ENCODE measurements at regions not wholly inside any gene's neighbourhood (a gene's known extent, or its start where the extent isn't known, plus 50 kb on each side); places are given as distances from the start of the nearest gene placed in this dataset.

DNA sequence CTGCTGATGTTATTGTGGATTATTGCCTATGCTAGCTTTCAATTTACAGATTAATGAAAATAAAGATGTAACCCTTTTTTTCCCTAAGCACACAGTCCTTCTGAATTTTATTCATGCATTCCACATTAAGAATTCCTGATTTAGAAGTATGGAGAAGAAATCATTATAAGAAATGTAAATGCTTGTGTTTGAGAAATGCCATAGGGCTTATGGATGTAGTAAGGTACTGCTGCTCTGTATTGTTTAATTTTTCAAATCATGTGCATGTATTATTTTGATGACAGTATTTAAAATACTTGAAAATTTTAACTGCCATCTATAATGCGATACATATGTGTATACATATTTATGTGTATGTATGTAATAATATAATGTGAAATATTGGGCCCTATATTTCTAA is 167.1 kb upstream of the SOX5 start:
- no peak for DNase-seq

DNA sequence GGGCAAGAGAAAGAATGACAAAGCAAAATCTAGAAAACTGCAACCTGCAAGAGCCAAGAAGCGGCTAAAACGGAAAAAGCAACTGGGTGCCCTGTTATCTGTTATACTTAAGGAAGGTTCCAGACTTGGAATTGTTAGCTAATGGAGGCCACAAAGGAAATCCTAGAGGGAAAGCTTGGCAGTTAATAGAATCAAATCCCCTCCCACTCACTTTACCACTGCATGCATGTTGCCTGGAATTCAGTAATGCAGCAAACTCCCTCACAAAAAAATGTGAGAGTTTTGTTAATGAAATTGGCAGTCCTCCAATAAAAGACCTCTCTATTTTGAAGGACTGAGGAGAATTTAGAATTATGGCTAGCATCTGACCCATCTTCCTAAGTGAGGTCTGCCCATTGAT is 164.2 kb upstream of the SOX5 start:
- DNase-seq: no peak

DNA sequence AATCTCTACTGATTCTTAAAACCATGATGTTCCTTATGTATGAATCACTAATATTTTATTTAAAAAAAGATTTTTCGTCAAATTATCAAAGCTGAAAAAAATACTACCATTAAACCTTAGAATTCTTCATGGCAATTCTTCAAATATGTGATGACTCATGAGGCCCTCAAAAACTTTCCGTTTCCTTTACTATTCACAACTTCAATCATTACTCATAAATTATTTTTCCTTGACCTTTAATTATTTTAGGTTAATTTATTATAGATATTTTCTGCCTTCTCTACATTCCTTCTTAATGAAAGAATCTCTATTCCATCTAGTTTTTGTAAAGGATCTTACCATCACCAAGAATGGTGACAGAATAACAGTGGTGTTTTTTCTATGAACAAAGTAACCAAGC is 162.1 kb upstream of the SOX5 start:
- DNase-seq: no peak

DNA sequence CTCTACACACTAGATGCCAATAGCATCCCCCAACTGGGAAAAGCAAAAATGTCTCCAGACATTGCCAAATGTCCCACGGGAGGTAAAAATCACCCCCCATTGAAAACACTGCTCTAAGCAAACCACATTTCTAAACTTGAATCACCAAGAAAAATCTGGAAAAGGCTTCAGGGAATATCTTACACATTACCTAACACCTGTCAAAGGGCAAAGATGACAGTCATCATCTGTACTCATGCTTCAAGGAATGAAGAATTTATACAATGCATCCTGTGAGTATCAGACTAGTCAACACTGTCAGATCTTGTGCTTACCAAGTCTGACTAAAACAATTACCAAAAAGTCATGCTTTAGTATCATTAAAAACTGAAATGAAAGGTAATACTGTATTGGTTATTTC is 161.6 kb upstream of the SOX5 start:
- DNase-seq: no peak

DNA sequence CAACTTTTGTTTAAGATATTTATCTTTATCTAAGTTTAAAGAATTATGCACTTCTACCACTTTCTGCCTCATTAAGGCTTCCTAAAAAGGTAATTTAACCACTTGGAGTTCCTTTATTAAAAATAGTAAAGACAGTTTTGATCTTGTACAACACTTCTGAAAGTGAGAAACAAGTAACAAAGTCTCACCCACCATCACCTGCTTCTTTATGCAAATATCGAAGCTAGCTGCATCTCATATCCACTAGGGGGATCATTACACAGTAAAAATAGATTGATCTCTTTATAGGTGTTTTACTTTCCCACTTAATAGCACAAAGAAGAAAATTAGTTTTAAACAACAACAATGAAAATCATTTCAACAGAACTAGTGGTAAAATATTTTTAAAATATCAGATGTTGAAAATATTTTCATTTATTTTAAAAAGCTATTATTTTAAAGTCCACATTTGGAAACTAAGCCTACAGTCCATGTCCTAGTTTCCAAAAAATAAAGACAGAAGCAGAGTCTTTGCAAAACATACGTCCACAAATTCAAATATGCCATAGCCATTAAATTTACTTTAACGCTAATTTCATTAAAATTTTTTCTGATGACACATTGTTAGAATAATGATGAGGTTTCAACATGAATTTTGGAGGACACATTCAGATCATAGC is 160.0 kb upstream of the SOX5 start:
- DNase-seq: peak; percentile 15

DNA sequence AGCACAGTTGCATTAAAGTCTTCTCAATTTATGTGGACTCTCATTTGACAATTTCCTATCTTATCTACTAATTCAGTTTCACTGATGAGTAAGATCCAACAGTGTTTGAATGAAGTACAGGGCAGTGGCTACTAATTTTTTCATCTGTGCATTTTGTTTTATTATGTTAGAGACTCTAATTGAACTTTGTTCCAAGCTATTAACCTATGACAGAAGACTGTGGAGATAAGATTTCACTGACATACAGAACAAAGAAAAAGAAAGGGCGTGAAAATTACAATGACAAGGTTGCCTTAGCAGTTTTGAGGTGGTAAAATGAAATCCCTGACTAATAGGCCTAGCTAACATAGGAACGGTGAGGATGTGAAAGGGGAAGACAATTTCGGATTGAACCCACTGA is 153.2 kb upstream of the SOX5 start:
- no peak for DNase-seq

DNA sequence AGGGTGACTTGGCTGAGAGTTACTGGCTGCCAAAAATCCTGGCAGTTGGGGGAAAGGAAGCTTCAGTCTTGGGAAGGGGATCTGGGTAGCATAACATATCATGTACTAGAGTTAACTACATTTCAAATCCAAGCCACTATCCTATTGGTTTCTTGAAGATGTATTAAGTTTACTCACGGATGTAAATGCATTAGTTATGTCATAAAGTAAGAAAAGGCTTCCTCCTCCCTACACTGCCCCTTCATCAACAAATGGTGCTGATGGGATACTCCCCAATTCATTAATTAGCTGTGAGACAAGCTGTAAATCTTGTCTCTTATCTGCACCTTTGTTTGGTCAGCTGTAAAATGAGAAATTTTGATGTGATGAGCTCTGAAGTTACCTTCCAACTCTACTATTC is 150.1 kb upstream of the SOX5 start:
- DNase-seq: no peak

DNA sequence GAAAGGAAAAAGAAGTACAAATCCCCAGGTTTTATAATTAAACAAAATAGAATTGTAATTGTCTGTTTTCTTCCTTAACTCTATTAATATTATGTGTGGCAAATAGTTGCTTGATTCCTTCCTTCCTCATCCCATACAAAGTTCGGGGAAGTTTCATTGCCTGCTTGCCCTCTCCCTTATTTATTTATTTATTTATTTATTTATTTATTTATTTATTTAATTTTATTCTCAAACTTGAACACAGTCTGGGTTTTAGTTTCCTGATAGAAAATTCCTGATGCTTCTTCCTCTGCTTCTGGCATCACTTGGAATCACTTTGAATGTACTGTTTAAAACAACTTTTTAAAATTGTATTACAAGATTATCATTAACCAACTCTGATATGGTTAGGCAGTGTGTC is 145.8 kb upstream of the SOX5 start:
- no peak for DNase-seq

DNA sequence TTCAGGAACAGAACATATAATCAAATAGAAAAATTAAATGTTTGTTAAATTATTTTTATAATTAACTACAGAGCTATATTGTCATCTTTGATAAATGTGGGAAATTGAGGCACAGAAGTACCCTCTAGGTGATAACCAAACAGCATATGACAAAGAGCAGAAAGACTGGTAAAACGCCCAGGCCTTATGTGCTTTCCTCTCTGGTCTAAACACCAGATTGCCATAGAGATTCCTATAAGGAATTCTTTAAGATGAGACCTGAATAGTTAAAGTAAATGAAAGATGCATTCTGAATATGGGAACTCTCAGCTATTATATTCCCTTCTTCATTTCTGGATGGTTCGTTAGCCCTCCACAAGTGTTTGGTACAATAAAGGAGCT is 140.0 kb upstream of the SOX5 start:
- no peak for DNase-seq

DNA sequence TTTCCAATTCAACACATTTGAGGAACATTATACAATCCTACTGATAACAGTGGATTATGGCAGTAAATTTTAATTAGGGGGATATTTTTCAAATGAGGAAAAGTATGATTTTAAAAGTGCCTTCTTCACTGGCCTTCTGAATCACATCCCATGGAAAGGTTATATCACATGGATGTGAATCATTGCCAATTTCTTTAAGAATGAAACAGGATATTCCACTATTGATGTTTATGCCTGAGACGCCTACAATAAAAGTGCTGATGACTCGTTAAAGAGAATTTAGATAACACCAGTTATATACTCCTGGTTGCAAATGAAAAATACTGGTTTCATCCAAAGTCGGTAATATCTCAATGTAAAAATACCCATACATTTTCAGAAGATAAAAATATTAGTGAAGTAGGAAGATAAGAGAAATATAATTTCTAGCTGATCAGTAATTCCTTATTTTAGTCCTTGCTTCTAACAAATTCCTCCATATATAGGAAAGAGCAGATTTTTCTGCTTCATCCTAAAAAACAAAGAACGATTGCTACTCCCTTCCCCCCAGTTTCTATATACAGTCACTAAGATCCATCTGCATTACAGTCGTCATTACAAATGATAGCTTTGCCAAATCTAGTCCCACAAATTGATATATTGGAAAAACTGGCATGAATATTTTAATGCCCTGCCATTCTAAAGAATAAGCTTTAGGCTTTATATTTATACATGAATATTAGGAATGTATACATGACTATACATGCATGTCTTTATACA is 139.5 kb upstream of the SOX5 start:
- no peak for DNase-seq

DNA sequence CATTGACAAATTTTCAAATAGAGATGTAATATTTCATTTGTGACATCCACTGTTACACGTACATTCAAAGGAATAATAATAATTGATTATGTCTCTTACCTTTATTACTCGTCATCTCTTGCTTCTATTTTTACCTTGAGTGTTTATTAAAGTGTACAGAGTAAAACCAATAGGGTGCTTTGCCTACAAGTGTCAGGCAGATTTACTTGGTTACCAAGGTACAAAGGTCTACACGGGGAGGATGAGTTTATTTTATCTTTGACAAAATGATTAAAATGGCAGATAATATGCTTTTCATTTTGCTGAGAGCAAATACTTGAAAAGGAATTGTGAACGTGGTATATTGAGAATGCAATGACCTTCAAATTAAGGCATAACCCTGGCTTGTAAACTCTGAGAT is 137.8 kb upstream of the SOX5 start:
- no peak for DNase-seq

DNA sequence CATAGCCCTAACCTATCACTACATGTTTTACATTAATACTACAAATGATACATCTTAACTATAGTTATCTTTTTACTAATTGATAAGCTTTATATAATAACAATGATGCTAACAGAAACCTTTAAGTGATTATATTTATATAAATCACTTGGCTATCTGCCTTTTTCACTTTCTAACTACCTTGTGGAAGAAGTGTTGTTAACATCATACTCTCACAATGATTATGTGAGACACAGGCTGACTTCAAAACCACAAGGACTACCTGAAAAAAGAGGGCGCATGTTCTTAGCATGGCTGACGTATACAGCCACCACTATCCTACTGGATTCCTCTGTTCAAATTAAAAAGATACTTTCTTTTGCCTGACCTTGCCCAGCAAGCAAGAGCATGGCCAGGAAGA is 135.3 kb upstream of the SOX5 start:
- no peak for DNase-seq

DNA sequence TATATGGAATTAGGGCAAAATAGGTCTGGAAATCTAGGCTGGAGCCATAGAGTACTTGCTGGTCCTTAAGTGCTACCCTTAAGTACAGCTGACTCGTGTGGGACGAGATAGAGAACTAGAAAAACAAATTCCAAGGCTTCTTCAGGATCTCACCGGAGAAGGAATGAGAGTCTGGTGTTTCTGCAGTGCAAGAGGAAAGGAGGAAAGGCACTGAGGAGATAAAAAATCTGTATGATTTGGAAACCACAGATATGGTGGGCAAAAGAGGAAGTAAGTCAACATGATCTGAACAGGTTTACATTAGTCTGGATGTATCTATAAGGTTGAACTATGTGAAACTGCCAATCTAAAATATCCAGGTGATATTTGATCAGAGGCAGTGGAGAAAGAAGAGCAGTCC is 134.4 kb upstream of the SOX5 start:
- no peak for DNase-seq

DNA sequence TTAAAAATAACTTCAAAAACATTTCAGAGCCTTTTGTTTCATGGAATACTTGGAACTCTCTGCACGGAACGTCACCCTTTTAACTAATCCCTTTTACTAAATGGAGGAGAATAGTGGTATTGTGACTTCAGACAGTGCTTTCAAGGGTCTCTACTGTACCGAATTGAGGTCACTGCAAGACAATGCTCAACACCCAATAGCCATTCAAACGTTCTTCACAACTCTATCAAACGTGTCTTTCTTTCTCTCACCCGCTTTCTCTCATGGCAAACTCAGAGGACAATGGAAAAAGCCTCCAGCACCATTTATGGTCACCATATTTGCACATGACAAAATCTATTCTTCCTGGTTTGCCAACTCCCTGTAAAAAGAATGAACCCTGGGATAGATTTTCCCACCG is 132.1 kb upstream of the SOX5 start:
- DNase-seq: peak; percentile 71

DNA sequence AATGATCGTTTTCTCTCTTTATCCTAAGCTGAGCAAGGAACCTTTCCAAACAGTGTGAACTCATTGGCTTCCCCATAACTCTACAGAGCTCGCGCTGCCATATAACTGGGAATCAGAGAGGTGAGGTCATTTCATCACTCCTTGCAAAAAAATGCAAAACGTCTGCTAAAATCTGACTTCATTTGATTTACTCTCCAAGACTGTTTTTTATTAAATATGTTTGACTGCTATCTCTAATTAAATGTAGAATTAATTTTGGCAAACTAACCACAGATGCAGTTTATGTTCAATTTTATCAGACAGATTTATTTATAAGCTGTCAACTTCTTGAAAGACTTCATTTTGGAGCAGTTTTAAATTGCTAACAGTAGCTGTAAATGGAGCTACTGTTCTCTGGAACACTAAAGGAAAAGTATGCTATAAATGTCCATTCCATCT is 131.6 kb upstream of the SOX5 start:
- DNase-seq: peak; percentile 36

DNA sequence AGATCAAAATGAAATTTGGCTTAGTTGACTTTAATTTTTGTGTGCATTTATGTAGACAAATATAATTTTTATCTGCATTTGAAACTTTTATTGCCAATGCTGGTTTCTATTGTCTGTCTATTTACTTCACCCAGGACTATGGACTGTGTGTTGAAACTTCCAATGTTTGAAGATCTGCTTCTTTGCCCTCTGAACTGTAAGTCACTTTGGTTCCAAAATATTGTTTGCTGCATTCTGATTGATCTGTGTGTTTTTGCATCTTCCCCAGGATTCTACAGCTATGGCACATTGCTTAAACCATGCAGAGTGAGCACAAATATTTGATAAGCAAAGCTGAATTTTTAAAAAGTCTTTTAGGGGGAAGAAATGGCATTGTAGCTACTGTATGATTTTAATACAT is 131.0 kb upstream of the SOX5 start:
- DNase-seq: no peak

DNA sequence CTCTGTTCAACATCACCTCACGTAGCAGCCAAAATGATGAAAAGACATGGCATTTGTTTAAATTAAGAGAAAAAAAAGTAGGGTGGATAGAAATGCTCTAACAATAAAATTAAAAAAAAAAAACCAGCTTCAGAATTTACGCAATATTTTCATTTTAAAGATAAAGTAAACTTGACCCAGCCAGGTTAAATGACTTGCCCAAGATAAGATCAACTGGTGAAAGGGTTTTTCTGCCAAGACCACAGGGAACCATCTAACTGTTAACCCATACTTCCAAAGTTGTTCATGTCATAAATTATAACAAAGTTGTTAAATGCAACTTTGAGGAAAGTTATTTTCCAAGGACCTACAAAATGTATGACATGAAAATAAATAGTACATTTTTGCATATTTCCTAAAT is 129.6 kb upstream of the SOX5 start:
- DNase-seq: no peak

DNA sequence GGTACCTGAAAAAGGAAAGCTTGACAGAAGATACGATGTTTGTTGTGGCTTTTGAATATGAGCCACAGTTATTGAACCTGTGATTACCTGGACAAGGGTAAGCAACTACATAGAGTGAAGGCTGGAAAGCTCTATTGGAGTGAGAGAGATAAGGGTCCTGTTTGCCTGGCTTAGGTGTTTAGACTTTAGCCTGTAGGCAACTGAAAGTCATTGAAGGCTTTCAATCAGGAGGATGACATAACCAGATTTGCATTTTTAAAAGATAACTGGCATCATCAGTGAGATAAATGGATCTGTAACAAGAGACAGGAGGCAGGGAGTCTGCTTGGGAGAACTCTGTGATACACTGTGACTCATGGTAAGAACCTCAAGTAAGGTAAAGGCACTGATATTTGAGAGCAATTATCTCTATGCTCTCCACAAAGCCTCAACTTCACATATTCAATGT is 128.9 kb upstream of the SOX5 start:
- no peak for DNase-seq

DNA sequence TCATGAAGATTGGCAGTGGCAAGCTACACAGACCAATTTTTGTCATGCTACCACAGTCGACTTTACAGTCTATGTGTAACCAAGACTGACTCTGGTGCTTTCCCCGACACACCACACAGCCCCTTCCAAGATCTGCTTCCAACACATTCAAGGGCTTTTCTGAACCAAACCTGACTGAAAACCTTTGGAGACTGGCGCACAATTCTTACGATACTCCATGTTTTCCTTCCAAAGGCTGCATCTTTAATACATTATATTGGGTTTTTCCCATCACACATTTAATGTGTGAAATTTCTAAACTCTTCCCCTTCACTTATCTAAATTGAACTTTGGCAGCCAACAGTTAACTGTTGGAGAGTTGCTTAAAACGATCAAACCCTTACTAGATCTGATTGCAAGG is 127.7 kb upstream of the SOX5 start:
- DNase-seq: no peak

DNA sequence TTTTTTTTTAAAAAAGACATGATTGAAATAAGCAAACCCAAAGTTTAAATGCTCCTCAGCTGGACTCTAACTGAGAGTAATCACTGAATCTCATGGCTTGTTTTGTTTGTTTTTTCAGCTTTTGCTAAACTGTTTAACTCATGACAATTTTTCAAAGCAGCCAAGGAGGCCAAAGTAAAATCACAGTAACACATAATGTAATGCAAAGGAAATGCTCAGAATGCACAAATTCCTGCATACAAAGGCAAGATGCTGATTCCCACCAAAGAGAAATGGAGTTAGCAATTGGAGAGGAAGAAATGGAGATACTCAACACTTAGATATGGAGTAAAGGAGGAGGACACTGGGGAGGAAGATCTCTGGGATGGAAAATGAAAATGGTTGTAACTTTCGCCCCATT is 126.2 kb upstream of the SOX5 start:
- no peak for DNase-seq

DNA sequence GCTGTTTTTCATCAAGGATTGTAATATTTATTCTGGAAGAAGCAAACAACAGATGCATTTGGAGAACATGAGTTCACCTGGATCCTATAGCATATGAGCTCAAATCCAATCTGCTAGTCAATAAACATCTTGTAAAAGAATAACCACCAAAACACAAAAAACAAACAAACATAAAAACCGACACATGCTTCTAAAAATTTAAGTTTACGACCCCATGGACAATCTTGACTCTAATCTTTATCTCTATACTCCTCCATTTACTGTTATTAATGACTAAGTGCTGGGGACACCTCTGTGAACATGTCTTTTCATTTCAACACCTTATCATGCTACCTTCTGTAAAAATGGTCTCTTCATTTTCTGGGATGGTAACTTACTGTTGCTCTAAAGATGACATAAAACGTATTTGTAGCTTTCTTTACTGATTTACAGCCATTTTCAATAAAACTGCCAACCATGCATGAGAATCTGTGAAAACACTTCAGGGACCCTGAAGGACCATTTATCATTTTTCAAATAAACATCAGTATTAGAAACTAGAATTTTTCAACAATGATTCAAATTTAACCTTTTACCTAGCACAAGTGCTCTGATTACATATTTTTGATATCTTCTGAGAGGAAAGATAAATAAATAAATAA is 123.8 kb upstream of the SOX5 start:
- no peak for DNase-seq

DNA sequence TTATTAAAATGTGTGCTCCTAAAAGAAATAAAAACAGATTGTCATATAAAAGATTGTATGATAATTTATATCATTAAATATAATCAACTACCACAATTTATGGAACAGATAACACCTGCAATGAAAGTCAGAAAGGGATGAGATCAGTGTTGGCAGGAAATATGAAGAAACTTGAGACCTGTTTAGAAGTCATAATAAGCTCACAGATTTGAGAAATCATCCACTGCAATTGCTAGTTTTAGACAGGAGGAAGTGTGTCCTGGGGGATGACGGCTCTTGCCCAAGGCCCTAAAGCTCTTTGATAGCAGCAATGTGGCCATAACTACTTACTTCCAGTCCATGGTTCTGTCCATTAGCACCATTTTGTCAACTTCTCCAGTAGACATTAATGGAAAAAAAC is 122.8 kb upstream of the SOX5 start:
- peak; percentile 41 for DNase-seq

DNA sequence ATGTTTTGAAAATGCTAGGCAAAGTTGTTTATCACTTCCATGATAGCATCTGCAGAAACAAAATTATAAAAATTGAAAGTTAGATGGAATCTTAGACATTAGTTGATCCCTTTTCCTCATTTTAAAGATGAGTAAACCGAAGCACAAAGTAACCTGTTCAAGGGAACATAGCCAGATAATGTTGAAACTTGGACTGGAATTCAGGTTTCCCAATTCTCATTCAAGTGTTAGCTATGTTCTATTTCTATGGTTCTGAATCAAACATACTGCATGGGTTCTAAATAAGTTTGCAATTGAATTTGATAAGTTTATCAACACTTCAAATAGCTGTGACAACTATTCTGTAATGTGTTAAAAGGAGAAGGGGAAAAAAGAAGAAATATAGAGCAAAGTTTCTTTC is 122.4 kb upstream of the SOX5 start:
- DNase-seq: no peak
